Hematopoietic multipotent progenitor cell (in vitro differentiated cells): ENCODE measurements at regions not wholly inside any gene's neighbourhood (a gene's known extent, or its start where the extent isn't known, plus 50 kb on each side); places are given as distances from the start of the nearest gene placed in this dataset.

Experiments used
- DNase-seq, 3 donors: peaks; one replicate each; pipeline ENCODE4 v3.0.0-alpha.2; 2011 to 2015; ENCODE audit warnings: low read depth in 2 of 3, low spot score in 2 of 3

- DNase-seq: no peak
These were observed 88.6 kb upstream of the PPP1R3A start for GRCh38 chr7:114007386-114007785.

- DNase-seq: no peak
These were observed 80.1 kb upstream of the PPP1R3A start for GRCh38 chr7:113998934-113999333.

- DNase-seq: no peak
These were observed 77.6 kb upstream of the PPP1R3A start for GRCh38 chr7:113996405-113996804.

GRCh38 chr7:113986216-113986615 is 67.4 kb upstream of the PPP1R3A start:
- DNase-seq: no peak

GRCh38 chr7:113976508-113976907 is 57.7 kb upstream of the PPP1R3A start:
- no peak for DNase-seq

- DNase-seq: no peak
These were observed 49.9 kb upstream of the PPP1R3A start for GRCh38 chr7:113968713-113969112.
